ENCODE measurements at regions not wholly inside any gene's neighbourhood (a gene's known extent, or its start where the extent isn't known, plus 50 kb on each side); places are given as distances from the start of the nearest gene placed in this dataset.

DNA sequence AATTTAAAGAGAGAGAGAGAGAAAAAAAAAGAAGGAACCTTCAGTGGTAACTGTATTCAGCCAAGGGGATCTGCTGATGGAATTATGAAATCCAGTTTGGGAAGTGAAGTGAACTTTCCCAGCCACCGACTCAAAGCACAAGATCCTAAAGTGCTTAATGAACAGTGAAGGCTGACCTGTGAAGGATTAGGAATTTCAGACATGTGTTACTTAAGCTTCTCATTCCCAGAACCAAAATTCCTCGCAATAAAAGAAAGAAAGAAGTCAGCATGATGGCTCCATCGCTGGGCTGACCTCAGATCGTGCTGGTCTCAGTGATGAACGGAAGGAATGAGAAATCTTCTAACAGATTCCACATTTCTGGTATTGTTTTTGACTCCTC is 135.2 kb downstream of the ARSF start:
- TF ChIP-seq POLR2AphosphoS5 (IDR thresholded peaks at IDR 0.05): no peak
- TF ChIP-seq, protein P1, sequence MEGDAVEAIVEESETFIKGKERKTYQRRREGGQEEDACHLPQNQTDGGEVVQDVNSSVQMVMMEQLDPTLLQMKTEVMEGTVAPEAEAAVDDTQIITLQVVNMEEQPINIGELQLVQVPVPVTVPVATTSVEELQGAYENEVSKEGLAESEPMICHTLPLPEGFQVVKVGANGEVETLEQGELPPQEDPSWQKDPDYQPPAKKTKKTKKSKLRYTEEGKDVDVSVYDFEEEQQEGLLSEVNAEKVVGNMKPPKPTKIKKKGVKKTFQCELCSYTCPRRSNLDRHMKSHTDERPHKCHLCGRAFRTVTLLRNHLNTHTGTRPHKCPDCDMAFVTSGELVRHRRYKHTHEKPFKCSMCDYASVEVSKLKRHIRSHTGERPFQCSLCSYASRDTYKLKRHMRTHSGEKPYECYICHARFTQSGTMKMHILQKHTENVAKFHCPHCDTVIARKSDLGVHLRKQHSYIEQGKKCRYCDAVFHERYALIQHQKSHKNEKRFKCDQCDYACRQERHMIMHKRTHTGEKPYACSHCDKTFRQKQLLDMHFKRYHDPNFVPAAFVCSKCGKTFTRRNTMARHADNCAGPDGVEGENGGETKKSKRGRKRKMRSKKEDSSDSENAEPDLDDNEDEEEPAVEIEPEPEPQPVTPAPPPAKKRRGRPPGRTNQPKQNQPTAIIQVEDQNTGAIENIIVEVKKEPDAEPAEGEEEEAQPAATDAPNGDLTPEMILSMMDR (IDR thresholded peaks at IDR 0.05): no peak

Data from suprapubic skin (tissue), 3 donors.